ENCODE measurements at regions not wholly inside any gene's neighbourhood (a gene's known extent, or its start where the extent isn't known, plus 50 kb on each side); places are given as distances from the start of the nearest gene placed in this dataset.
"Not testable (repeated sequence)": the region's sequence is repeated elsewhere in the genome, so short reads cannot be mapped to it uniquely, and the experiment has no call there.

- no peak for DNase-seq
Measured at GRCh38 chr12:131213896-131214442, 260.3 kb downstream of the ADGRD1 start.

- DNase-seq: not testable (repeated sequence)
Measured at GRCh38 chr12:131214936-131215335, 261.2 kb downstream of the ADGRD1 start.

- DNase-seq: not testable (repeated sequence)
Measured at GRCh38 chr12:131216587-131216986, 262.9 kb downstream of the ADGRD1 start.

DNA sequence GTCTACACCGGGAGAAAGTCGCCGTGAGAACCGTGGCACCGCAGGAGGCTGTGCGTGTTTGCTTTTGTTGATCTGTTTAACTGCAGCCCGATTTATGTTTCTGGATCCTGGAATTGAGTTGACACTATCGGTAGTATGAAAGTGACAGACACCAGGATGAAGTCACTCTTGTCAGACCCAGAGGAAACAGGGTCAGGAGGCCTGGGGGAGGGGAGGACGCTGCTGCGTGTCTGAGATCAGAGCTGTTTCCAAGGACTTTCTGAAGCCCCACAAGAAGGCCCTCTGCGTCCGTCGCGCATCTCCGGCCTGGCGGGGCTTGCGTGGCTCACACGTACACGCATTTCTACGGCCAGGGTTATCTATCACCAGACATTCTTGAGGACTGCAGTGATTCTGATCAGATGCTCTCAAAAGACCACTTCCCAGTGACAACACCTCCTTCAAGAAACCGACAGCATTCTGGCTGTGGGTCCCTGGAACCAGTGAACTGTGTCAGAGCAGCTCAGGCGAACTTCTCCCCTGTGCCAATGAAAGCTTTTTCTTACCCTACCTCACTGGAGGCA, 263.4 kb downstream of the ADGRD1 start:
- no peak for DNase-seq

DNA sequence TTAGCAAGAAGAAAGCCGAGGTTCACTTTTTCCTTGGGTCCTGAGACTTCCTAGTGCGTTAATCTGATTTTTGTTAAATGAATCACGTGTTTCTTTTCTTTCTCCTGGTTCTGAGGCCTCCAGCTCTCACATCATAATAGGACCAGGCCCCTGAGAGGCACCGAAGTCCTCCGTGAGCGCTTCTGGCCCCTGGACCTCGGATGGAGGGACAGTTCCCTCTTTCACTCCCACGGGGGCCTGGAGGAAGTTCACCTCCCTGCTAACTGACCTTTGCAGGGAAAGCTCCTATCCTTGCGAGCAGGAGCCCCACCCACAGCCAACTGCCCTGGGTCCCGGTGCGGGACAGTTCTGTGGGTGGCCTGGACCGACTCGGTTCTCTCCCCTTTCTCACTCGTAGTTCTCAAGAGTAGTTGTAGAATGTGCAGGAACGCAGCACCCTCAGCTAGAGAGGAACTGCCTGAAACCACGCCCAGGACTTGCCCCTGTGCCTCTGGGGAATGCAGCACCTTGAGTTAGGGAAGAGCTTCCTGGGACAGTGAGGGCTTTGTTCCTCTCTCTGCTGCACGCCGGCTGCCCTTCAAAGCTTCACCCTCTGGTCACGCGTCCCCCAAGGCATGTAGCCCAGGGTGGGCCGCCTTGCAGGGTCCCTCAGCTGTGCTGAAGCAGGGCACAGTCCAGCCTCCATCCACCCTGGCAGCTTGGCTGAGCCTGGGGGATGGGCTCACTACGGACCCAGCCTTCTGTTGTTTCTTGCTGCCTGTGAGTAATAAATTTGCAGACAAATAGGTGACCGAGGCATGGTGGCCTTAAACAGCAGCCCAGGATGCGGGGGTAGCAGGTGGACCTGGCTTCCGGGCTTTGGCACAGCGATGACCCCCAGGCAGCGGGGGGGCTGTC, 264.6 kb downstream of the ADGRD1 start:
- no peak for DNase-seq

- DNase-seq: no peak
Measured at GRCh38 chr12:131218923-131219669, 265.4 kb downstream of the ADGRD1 start.

- DNase-seq: no peak
Measured at GRCh38 chr12:131219670-131220330, 266.1 kb downstream of the ADGRD1 start.

DNA sequence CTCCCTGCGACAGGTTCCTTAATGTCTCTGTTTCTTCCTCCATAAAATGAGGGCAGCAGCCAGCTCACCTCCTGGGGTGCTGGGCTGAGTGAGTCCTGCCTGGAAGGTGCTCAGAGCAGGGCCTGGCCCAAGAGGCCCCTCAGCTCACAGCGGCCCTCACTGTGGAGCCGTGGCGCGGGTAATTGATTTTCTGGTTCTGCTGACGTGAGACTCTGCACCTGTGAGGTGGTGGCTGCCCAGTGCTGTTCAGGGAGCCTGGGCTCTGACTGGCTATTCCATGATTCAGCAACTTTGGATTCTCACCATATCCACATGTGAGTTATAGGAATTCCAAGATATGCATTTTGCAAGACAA, 266.6 kb downstream of the ADGRD1 start:
- DNase-seq: no peak

DNA sequence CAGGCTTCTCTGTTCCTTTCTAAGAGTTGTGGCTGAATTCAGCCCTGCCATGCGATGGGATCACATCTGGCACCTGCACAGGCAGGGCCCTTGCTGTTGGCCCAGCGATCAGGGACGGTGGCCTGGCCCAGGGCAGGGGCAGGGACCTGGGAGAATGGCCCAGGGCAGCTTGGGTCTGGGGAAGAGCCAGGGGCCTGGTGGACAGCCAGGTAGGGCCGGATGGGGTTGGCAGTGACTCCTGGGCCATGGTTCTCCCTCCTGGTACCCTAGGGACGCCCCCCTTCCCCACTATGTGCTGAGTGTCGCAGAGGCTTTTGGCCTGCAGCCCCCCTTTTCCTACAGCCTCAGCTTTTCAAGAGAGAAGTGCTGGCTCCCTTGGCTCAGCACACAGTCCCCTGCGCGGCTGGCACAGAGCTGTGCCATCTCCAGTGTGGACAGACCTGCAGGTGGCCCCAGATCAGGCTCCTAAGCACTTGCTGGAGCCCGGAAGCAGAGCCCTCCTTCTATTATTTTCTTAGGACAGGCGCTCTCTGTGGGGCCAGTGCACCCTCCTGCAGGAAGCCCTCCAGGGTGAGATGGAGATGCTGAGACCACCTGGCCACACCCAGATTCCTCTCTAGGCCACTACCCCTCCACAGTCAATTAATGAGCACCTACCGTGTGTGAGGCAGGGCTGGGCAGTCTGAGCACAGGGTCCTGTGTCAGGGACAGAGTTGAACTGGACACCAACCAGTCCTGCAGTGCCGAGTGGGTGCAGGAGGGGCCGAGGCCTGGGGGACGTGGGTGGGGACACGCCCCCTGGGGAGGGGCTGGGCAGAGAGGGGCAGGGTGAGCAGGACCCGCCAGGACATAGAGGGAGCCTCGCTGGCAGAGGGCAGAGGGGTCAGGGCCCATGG, 267.6 kb downstream of the ADGRD1 start:
- DNase-seq: no peak

DNA sequence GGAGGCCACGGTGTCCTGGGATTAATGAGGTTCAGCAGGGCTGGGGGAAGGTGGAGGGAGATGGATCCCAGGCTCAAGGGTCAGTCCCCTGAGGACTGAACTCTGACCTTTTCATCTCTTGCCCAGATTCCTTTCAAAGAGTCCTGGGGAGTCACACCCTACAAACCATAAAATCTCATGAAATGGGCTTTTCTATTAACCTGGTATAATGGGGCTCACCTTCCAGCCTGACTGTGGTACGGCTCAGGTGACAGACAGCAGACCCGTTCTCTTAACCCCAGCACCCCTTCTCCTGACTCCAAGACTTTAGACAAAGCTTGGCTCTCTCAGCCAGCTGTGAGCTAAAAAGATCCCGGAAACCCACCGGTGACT, 268.2 kb downstream of the ADGRD1 start:
- DNase-seq: no peak

DNA sequence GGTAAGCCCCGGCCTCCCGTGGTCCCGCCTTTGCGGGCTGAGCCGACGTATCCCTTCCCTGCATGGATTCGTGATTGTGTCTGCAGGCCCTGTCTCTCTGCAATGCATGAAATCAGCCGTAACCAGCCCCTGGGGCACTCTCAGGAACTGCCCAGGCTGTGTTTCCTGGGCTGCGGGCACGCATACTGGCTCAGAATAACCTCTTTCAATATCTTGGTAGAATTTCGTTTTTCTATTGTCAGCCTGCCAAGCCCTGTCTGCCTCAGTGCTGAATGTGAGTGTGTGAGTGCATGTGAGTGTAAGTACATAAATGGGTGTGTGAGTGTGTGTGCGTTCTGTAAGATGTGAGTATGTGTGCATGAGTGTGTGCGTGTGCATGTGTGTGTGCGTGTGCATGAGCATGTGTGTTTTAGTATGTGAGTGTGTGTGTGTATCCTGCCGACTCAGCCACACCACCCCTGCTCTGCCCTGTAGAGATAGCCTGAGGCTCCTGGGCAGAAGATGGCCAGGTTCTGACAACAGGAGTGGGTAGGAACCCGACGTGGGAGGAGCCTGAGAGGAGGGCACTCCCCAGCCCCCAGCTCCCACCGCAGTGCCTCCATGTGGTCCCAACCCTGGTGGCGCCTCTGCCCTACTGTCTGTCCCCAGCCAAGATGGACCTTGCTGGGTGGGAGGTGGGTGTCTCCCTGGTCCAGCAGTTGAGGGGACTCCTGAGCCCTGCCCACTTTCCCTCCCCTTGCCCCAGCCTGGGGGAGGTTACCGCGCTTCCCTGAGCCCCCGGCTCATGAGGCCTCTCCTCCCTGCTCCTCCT, 268.8 kb downstream of the ADGRD1 start:
- no peak for DNase-seq

- DNase-seq: no peak
Measured at GRCh38 chr12:131223171-131223761, 269.6 kb downstream of the ADGRD1 start.

GRCh38 chr12:131223791-131224225, 270.1 kb downstream of the ADGRD1 start:
- no peak for DNase-seq

GRCh38 chr12:131224226-131225065, 270.7 kb downstream of the ADGRD1 start:
- not testable (repeated sequence) for DNase-seq

DNA sequence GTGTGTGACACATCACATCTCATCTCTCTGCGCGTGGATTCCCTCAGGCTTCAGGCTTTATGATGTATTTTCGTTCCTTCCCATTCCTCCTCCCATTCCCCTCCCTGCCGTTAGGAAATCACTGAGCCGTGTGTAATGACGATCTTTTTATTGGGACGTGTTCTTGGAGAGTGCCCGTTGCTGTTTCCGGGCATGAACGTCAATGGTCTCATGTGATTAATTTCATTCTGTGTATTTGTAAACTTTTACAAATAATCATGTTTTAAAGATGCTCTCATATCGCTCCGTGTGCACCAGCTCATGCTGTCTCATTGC, 271.3 kb downstream of the ADGRD1 start:
- not testable (repeated sequence) for DNase-seq

GRCh38 chr12:131226345-131227265, 272.9 kb downstream of the ADGRD1 start:
- no peak for DNase-seq

- not testable (repeated sequence) for DNase-seq
Measured at GRCh38 chr12:131227641-131228040, 273.9 kb downstream of the ADGRD1 start.

DNA sequence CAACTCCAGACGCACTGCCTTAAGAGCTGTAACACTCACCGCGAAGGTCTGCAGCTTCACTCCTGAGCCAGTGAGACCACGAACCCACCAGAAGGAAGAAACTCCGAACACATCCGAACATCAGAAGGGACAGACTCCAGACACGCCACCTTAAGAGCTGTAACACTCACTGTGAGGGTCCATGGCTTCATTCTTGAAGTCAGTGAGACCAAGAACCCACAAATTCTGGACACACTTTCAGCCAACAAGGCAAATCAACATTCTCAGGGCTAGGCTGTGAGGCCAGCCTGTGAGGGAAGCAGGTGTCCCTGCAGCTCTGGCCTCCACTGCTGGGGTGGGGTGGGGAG, 275.3 kb downstream of the ADGRD1 start:
- DNase-seq: not testable (repeated sequence)

Measured in skin of body (tissue), 1 donor.